Panc1 (cell line): ENCODE measurements at regions not wholly inside any gene's neighbourhood (a gene's known extent, or its start where the extent isn't known, plus 50 kb on each side); places are given as distances from the start of the nearest gene placed in this dataset.
"Not testable (repeated sequence)": the region's sequence is repeated elsewhere in the genome, so short reads cannot be mapped to it uniquely, and the experiment has no call there.

ENCODE experiments used
- ATAC-seq: fragments of 200-7000 bp; cut with Tn5 transposase; 2 replicates; pipeline ENCODE4 v1.9.1; 2020; ENCODE audit warnings: mild to moderate bottlenecking, moderate library complexity
- BruUV-seq: library from RNA; stranded (reverse); fragments of 400-500 nt; replicated peaks from 2 replicates; lab custom pipeline; 2021; lab: Mats Ljungman, UMichigan
- CTCF ChIA-PET: fragments of 300-600 bp; sonication (Branson Sonifier 250); formaldehyde crosslinking; loops from one replicate; lab custom pipeline; 2022; ENCODE audit warnings: antibody characterized with exemption; lab: Charles Lee
- POLR2A ChIA-PET: fragments of 300-600 bp; sonication (Branson Sonifier 250); formaldehyde crosslinking; loops from one replicate; lab custom pipeline; 2022; ENCODE audit warnings: antibody characterized with exemption; lab: Charles Lee
- DNase-seq: peaks from one replicate; pipeline ENCODE4 v3.0.0-alpha.2; 2010; ENCODE audit warnings: low read depth, low spot score
- H3K27ac ChIP-seq: 2 replicates; pipeline ENCODE4 v1.5.1; 2011; ENCODE audit warnings: mild to moderate bottlenecking, low read length, inconsistent platforms
- H3K27me3 ChIP-seq: fragments of 200-500 bp; sonication (Bioruptor generic); 2 replicates; pipeline ENCODE4 v1.6.0; 2014; ENCODE audit warnings: low read length, inconsistent platforms; ENCODE audit not compliant: control insufficient read depth, insufficient read depth
- H3K36me3 ChIP-seq: fragments of 200-500 bp; sonication (Bioruptor generic); 2 replicates; pipeline ENCODE4 v1.5.1; 2014; ENCODE audit warnings: inconsistent platforms, mild to moderate bottlenecking, low read length, moderate library complexity; ENCODE audit not compliant: control insufficient read depth, insufficient read depth
- H3K4me1 ChIP-seq: 2 replicates; pipeline ENCODE4 v1.5.1; 2011; ENCODE audit warnings: inconsistent platforms, mild to moderate bottlenecking, low read length, moderate library complexity; ENCODE audit not compliant: control insufficient read depth, insufficient read depth
- H3K4me3 ChIP-seq, 2 experiments: 2 replicates each; pipeline ENCODE4 v1.5.1; 2011 to 2012; ENCODE audit warnings: low read depth in 2 of 2, low read length in 2 of 2, mild to moderate bottlenecking in 2 of 2, inconsistent platforms in 1 of 2, moderate library complexity in 1 of 2
- H3K9me3 ChIP-seq: fragments of 200-500 bp; sonication (Bioruptor generic); 2 replicates; pipeline ENCODE4 v1.5.1; 2014; ENCODE audit warnings: low read depth, mild to moderate bottlenecking, inconsistent platforms, low read length, moderate library complexity; ENCODE audit not compliant: control insufficient read depth, insufficient read depth
- POLR2AphosphoS5 ChIP-seq: IDR thresholded peaks from 2 replicates; pipeline ENCODE4 v1.6.1; 2012; ENCODE audit warnings: mild to moderate bottlenecking, low read depth, low read length, moderate library complexity
- SIN3A ChIP-seq: IDR thresholded peaks from 2 replicates; pipeline ENCODE4 v1.6.1; 2012; ENCODE audit warnings: low read depth, mild to moderate bottlenecking, low read length, moderate library complexity, borderline replicate concordance; ENCODE audit not compliant: insufficient read depth
- TCF7L2 ChIP-seq: IDR thresholded peaks from 2 replicates; pipeline ENCODE4 v1.6.1; 2011; ENCODE audit warnings: mild to moderate bottlenecking, low read depth, low read length, inconsistent platforms
- in situ Hi-C: cut with HindIII; loops from 2 replicates; pipeline ENCODE4 v1.10.0; 2016; ENCODE audit warnings: low sequenced_read_pairs, low pct_unique_long_range_greater_than_20kb
- intact Hi-C: fragments of 100-400 bp; cut with micrococcal nuclease; formaldehyde crosslinking; loops from one replicate; pipeline ENCODE4 v1.10.0; 2022; ENCODE audit not compliant: unreplicated experiment
- TF ChIP-seq, protein P1 (sequence below), 2 experiments: IDR thresholded peaks; 2 replicates each; pipeline ENCODE4 v1.6.1; 2011 to 2012; ENCODE audit warnings: low read depth in 2 of 2, control low read depth in 1 of 2, low read length in 1 of 2, mild to moderate bottlenecking in 1 of 2, moderate library complexity in 1 of 2; ENCODE audit not compliant: insufficient read depth in 1 of 2
- TF ChIP-seq, protein P2 (sequence below): fragments of 450-650 bp; IDR thresholded peaks from 2 replicates; pipeline ENCODE4 v1.5.1; 2017; ENCODE audit warnings: mild to moderate bottlenecking

DNA sequence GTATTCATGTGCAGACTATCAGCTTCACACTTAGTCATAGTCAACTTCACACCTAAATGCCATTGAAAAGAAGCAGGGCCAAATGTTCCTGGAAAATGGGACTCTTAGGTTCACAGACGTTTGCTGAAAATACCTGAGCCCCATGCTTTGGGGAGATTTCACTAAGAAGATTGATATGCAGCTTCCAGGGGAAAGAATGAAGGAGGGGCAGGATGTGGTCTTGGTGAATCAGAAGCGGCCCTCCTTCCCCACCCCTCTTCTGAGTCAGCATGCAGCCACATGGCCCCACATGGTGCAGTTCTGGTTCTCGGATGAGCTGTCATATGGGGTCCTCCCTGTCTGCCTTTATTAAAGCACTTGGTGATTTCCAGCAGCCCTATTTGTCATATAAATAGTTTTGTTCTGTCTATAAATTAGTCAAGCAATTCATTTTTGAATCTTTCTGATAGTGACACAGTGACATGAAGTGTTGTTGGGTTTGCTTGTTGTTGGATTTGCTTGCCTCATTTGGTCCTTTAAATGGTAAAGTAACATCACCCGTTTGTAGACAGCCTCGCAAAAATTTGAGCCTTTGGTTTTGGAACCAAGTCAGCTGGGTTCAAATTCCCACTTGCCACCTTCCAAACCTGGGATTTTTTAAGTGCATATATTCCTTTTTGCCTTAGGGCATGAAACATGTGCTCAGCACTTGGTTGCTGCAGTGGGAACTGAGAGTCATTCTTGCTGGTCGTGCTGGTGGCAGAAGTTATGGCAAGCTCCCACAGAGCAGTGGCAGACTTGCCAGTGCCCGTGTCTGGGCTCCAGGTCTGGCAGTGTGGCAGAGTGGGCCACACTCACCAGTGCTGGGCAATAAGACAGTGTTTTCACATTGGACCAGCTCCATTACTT is 68.1 kb upstream of the CDK6 start:
- H3K36me3 ChIP-seq: no peaks in the 10 kb centered on the region
- peak; percentile 51; the same call in 1 of the 2 replicates for ATAC-seq

DNA sequence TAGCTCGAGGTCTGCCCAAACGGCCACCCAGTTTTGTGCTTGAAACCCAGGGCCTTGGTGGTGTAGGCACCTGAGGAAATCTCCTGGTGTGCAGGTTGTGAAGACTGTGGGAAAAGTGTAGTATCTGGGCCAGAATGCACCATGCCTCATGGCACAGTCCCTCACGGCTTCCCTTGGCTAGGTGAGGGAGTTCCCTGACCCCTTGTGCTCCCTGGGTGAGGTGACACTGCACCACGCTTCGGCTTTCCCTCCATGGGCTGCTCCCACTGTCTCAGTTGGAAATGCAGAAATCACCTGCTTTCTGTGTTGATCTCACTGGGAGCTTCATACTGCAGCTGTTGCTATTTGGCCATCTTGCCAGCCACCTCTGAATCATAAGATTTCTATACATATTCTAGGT is 62.4 kb upstream of the CDK6 start:
- ATAC-seq (no peak), DNase-seq (no peak)
- CTCF ChIA-PET: no interaction called here
- H3K27ac ChIP-seq: no peak overlapping the region
- no peak overlapping the region for H3K4me3 ChIP-seq
- H3K4me1 ChIP-seq: no peaks in the 10 kb centered on the region
- intact Hi-C loops: no loop called here
- no peaks in the 10 kb centered on the region for H3K9me3 ChIP-seq
- in situ Hi-C loops: no loop called here
- H3K27me3 ChIP-seq: no peaks in the 10 kb centered on the region
- POLR2A ChIA-PET: no interaction called here
- BruUV-seq: no TSS peak
- no peaks in the 10 kb centered on the region for H3K36me3 ChIP-seq
- TF ChIP-seq, protein P1, sequence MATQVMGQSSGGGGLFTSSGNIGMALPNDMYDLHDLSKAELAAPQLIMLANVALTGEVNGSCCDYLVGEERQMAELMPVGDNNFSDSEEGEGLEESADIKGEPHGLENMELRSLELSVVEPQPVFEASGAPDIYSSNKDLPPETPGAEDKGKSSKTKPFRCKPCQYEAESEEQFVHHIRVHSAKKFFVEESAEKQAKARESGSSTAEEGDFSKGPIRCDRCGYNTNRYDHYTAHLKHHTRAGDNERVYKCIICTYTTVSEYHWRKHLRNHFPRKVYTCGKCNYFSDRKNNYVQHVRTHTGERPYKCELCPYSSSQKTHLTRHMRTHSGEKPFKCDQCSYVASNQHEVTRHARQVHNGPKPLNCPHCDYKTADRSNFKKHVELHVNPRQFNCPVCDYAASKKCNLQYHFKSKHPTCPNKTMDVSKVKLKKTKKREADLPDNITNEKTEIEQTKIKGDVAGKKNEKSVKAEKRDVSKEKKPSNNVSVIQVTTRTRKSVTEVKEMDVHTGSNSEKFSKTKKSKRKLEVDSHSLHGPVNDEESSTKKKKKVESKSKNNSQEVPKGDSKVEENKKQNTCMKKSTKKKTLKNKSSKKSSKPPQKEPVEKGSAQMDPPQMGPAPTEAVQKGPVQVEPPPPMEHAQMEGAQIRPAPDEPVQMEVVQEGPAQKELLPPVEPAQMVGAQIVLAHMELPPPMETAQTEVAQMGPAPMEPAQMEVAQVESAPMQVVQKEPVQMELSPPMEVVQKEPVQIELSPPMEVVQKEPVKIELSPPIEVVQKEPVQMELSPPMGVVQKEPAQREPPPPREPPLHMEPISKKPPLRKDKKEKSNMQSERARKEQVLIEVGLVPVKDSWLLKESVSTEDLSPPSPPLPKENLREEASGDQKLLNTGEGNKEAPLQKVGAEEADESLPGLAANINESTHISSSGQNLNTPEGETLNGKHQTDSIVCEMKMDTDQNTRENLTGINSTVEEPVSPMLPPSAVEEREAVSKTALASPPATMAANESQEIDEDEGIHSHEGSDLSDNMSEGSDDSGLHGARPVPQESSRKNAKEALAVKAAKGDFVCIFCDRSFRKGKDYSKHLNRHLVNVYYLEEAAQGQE (IDR thresholded peaks at IDR 0.05; ENCODE audit: insufficient read depth in 1 of 2, low read depth in 2 of 2, low read length in 1 of 2): no peak
- TF ChIP-seq TCF7L2 (no peak), POLR2AphosphoS5 (no peak), SIN3A (no peak)
- TF ChIP-seq, protein P2, sequence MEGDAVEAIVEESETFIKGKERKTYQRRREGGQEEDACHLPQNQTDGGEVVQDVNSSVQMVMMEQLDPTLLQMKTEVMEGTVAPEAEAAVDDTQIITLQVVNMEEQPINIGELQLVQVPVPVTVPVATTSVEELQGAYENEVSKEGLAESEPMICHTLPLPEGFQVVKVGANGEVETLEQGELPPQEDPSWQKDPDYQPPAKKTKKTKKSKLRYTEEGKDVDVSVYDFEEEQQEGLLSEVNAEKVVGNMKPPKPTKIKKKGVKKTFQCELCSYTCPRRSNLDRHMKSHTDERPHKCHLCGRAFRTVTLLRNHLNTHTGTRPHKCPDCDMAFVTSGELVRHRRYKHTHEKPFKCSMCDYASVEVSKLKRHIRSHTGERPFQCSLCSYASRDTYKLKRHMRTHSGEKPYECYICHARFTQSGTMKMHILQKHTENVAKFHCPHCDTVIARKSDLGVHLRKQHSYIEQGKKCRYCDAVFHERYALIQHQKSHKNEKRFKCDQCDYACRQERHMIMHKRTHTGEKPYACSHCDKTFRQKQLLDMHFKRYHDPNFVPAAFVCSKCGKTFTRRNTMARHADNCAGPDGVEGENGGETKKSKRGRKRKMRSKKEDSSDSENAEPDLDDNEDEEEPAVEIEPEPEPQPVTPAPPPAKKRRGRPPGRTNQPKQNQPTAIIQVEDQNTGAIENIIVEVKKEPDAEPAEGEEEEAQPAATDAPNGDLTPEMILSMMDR: no peak

More for the DNA sequence above, 68.1 kb upstream of the CDK6 start:
- H3K9me3 ChIP-seq: no peaks in the 10 kb centered on the region
- POLR2A ChIA-PET: no interaction called here
- H3K27me3 ChIP-seq: no peaks in the 10 kb centered on the region
- CTCF ChIA-PET: no interaction called here
- TF ChIP-seq POLR2AphosphoS5: no peak
- TF ChIP-seq, protein P2: no peak
- no peak for TF ChIP-seq TCF7L2
- TF ChIP-seq SIN3A: no peak
- TF ChIP-seq, protein P1 (IDR thresholded peaks at IDR 0.05; ENCODE audit: insufficient read depth in 1 of 2, low read depth in 2 of 2, low read length in 1 of 2): no peak
- DNase-seq: peak; percentile 32
- intact Hi-C loops (no loop called here), in situ Hi-C loops (no loop called here)
- no peak overlapping the region; the same call in 1 of the 2 replicates for H3K27ac ChIP-seq
- H3K4me1 ChIP-seq: no peaks in the 10 kb centered on the region
- no peak overlapping the region for H3K4me3 ChIP-seq
- BruUV-seq: no TSS peak

DNA sequence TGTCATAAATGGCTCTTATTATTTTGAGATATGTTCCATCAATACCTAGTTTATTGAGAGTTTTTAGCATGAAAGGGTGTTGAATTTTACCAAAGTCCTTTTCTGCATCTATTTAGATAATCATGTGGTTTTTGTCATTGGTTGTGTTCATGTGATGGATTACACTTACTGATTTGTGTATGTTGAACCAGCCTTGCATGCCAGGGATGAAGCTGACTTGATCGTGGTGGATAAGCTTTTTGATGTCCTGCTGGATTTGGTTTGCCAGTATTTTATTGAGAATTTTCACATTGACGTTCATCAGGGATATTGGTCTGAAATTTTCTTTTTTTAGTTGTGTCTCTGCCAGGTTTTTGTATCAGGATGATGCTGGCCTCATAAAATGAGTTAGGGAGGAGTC is 58.5 kb upstream of the CDK6 start:
- H3K4me3 ChIP-seq, H3K36me3 ChIP-seq, H3K27ac ChIP-seq, H3K4me1 ChIP-seq, in situ Hi-C loops, POLR2A ChIA-PET, DNase-seq, CTCF ChIA-PET, BruUV-seq, ATAC-seq, H3K9me3 ChIP-seq, intact Hi-C loops, H3K27me3 ChIP-seq: not testable (repeated sequence)
